HG03469 (cell line): ENCODE measurements at regions not wholly inside any gene's neighbourhood (a gene's known extent, or its start where the extent isn't known, plus 50 kb on each side); places are given as distances from the start of the nearest gene placed in this dataset.
"Not testable (repeated sequence)": the region's sequence is repeated elsewhere in the genome, so short reads cannot be mapped to it uniquely, and the experiment has no call there.

Experiments
- ATAC-seq: cut with Tn5 transposase; IDR thresholded peaks from one replicate; pipeline ENCODE4 v1.9.1; 2021; ENCODE audit warnings: mild to moderate bottlenecking, moderate library complexity, moderate number of reproducible peaks; ENCODE audit not compliant: unreplicated experiment

DNA sequence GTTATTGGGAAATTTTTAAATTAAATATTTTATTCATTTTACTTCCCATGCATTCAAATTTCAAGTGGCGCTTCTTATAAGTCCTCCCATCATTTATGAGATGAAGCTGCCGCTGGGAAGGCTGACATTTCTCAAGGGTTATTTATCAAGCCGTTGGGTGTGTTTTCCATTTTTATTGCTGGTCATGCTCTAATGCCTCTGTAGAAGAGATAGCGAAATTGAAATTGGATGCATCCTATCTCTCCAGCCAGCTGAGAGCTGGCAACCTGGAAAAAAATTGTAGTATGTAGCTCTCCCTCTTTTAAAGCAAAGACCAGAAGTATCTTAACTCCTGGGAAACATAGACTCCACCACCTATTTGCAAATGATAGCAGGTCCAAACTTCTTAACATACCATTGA is 135.9 kb downstream of the C6orf118 start:
- no peak for ATAC-seq

GRCh38 chr6:165167861-165168260 is 141.5 kb downstream of the C6orf118 start:
- ATAC-seq: no peak

DNA sequence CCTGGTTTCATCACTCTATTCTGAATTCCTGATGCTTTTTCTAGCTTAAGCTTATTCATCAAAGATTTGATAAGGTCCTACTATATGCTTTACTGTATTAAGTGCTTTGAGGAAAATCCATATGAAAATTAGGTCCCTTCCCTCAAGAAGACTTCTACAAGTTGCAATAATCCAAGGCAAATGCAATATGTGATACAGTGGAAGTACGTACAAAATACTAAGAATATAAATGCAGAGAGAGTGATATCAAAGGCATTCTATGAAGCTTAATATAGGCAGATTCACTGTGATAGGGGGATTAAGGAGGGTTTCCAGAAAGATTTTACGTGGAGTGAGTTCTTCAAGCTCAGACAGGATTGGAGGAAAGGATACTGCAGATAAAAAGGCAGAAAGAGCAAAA is 142.1 kb downstream of the C6orf118 start:
- no peak for ATAC-seq

- ATAC-seq: no peak
Measured at GRCh38 chr6:165163519-165163918, 145.9 kb downstream of the C6orf118 start.

- ATAC-seq: no peak
Measured at GRCh38 chr6:165159460-165159859, 149.9 kb downstream of the C6orf118 start.

- no peak for ATAC-seq
Measured at GRCh38 chr6:165146456-165146855, 162.9 kb downstream of the C6orf118 start.

DNA sequence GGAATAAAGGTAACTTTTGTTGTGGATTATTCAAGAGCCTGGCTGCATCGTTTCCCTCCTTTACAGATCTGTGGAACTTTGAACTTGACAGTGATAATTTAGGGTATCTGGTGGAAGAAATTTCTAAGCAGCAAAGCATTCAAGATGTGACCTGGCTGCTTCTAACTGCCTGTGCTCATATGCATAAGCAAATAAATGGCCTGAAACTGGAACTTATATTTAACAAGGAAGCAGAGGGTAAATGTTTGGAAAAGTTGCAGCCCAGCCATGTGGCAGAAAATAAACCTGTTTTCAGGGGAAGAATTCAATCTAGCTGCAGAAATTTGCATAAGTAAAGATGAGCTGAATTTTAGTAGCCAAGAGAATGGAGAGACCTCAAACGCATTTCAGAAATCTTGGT is 173.5 kb downstream of the C6orf118 start:
- no peak for ATAC-seq

DNA sequence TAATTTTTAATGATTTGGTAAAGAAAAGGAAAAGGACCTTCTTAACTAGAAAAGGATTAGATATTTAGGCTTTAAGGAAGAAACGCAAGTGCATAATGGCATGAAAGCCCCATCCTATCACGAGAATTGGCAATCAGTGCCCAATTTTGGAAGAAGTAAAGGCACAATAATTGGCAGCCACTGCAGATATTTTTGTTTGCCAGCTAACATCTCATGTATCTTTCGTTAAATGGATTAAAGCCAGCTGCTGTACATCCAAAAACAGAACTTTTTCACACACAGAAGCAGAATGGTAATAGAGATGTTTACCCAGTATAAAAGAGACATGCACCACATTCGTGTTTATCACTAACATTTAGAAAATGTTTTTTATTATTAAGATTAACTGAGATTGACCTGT is 180.3 kb downstream of the C6orf118 start:
- no peak for ATAC-seq

GRCh38 chr6:165127743-165128142 is 181.7 kb downstream of the C6orf118 start:
- ATAC-seq: not testable (repeated sequence)

GRCh38 chr6:165124681-165125080 is 184.7 kb downstream of the C6orf118 start:
- ATAC-seq: not testable (repeated sequence)

GRCh38 chr6:165119231-165120020 is 190.0 kb downstream of the C6orf118 start:
- no peak for ATAC-seq

GRCh38 chr6:165118736-165119135 is 190.7 kb downstream of the C6orf118 start:
- no peak for ATAC-seq

GRCh38 chr6:165117806-165118205 is 191.6 kb downstream of the C6orf118 start:
- no peak for ATAC-seq

DNA sequence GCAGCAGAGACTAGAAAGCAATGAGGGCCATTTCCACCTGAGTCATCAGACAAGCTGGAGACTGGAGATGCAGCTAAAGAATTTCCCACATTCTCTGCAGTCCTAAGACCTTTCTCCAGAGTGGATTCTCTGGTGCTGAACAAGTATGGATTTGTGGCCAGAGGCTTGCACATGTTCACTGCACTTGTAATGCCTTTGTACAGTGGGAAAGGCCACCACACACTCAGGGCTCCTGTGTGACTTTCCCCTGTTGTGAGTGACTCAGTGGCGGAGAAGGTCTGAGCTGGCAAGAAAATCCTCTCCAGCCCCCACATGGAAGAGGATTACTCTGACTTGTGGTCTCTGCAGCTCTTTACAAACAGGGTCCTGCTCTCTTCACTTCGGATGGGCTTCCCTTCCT is 192.3 kb downstream of the C6orf118 start:
- no peak for ATAC-seq

GRCh38 chr6:165110860-165111259 is 198.5 kb downstream of the C6orf118 start:
- no peak for ATAC-seq

DNA sequence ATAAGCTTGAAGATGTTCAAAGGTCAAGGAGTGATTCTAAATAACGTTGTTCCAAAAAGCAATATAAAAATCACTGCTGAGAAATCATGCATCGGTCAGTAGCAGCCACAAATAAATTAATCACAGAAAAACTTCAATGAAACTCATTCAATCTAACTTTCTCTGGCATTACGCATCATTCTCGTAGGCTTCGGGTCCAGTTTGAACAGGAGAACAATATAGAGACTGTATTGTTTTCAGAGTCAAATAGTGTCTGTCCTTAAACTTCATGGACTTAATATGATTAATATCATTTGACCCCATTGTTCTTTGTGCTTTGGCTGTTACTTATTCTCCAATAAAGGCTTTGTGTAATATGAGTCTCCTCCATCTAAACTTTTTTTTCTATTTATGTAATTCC is 200.4 kb downstream of the C6orf118 start:
- ATAC-seq: no peak

- ATAC-seq: no peak
Measured at GRCh38 chr6:165106261-165106660, 203.1 kb downstream of the C6orf118 start.

- no peak for ATAC-seq
Measured at GRCh38 chr6:165098165-165098564, 211.2 kb downstream of the C6orf118 start.

- no peak for ATAC-seq
Measured at GRCh38 chr6:165096868-165097267, 212.5 kb downstream of the C6orf118 start.

DNA sequence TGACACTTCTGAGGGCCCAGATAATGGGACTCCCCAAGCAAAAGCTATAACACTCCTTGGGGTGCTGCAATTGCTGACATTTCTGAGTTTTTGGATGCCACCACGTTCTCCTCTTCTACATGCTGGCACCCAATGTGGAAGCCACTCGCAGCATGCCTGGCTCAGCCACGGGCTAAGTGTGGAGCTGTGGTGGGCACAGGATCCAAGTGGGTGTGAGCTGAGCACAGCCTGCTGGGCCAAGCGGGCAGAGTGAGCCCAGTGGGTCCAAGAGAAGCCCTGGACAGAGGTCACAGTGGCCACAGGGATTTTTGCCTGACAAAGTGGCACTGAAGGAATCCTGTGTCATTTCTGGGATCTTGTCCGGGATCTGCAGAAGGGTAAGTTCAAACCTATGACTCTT is 213.2 kb downstream of the C6orf118 start:
- no peak for ATAC-seq

DNA sequence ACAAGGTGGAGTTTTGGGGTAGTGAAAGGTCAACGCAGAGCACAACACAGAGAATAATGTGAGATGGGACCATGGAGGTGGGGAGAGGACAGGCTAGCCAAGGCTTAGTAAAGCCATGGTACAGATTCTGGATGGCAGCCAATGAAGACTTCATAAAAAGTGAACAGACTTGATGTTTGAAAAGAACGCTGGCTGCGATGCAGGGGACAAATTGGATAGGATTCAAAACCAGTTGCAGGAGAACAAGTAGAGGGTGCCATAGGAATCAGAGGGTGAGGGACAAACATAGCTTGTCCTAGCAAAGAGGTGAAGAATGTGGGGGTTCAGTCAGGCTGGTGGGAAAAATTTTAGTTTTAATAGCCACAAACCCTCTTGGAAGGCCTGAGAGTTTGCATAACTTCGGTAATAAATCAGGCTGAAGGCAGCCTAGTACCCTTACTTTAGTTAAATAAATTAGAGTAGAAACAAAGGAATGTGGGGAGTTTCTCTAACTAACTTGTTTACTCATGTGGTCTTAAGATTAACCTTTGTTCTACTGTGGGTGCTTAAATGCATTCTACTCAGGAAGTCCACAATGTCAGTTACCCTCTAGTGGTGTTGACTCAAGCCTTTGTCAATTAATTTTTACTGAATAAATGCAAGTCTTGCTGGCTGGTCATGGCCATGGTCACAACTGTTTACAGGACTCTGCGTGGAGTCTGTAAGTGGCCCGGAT is 216.4 kb downstream of the C6orf118 start:
- ATAC-seq: no peak

GRCh38 chr6:165091121-165091785 is 218.2 kb downstream of the C6orf118 start:
- no peak for ATAC-seq
